Small intestine (tissue), 7 donors: ENCODE measurements at regions not wholly inside any gene's neighbourhood (a gene's known extent, or its start where the extent isn't known, plus 50 kb on each side); places are given as distances from the start of the nearest gene placed in this dataset.
"Not testable (repeated sequence)": the region's sequence is repeated elsewhere in the genome, so short reads cannot be mapped to it uniquely, and the experiment has no call there.

Experiments
- DNase-seq, 2 donors: peaks; one replicate each; pipeline versions ENCODE4 v3.0.0 to v3.0.0-alpha.2; 2013
- FAIRE-seq: peaks from 2 replicates; lab custom pipeline; 2012; peaks lifted over from hg19 to GRCh38; lab: Jason Lieb, UNC
- H3K27ac ChIP-seq, 3 donors: one replicate each; pipeline ENCODE4 v1.5.1; 2013; ENCODE audit warnings: low read length in 2 of 3, mild to moderate bottlenecking in 2 of 3, control low read depth in 1 of 3, inconsistent platforms in 1 of 3, low read depth in 1 of 3, moderate library complexity in 1 of 3
- H3K27me3 ChIP-seq, 3 donors: one replicate each; pipeline ENCODE4 v1.6.1; 2013; ENCODE audit warnings: low read length in 3 of 3, inconsistent platforms in 1 of 3; ENCODE audit not compliant: control insufficient read depth in 3 of 3, insufficient read depth in 3 of 3
- H3K36me3 ChIP-seq, 3 donors: one replicate each; pipeline ENCODE4 v1.6.1; 2013; ENCODE audit warnings: low read length in 3 of 3, inconsistent platforms in 1 of 3, low read depth in 1 of 3, mild to moderate bottlenecking in 1 of 3, moderate library complexity in 1 of 3; ENCODE audit not compliant: control insufficient read depth in 3 of 3, insufficient read depth in 2 of 3
- H3K4me1 ChIP-seq, 3 donors: one replicate each; pipeline ENCODE4 v1.6.1; 2013; ENCODE audit warnings: low read length in 2 of 3, inconsistent platforms in 1 of 3, low read depth in 1 of 3, mild to moderate bottlenecking in 1 of 3, moderate library complexity in 1 of 3; ENCODE audit not compliant: control insufficient read depth in 3 of 3, insufficient read depth in 2 of 3
- H3K4me3 ChIP-seq, 3 donors: one replicate each; pipeline ENCODE4 v1.5.1; 2013; ENCODE audit warnings: low read length in 3 of 3, control low read depth in 1 of 3, inconsistent platforms in 1 of 3, low read depth in 1 of 3, mild to moderate bottlenecking in 1 of 3, moderate library complexity in 1 of 3
- H3K9me3 ChIP-seq, 2 donors: one replicate each; pipeline ENCODE4 v1.6.1; 2013; ENCODE audit warnings: low read depth in 1 of 2, low read length in 1 of 2; ENCODE audit not compliant: control insufficient read depth in 2 of 2, insufficient read depth in 1 of 2
- WGBS, 3 donors: extraction: QIAGEN DNeasy Blood & Tissue Kit; methylation state at CpG; one replicate each; pipeline ENCODE4 v1.1.7; 2013; 5-methylcytosine and 5-hydroxymethylcytosine counted together
- donor health status: healthy with polysubstance abuse.
- donor health status: control.
- donor health status: control.
- donor health status: Bipolar disorder and iron deficiency.
- donor health status: healthy.

GRCh38 chr15:62244762-62245161 is 79.7 kb upstream of the C2CD4B start:
- H3K27ac ChIP-seq, result no peak overlapping the region
- H3K9me3 ChIP-seq, result no peaks in the 10 kb centered on the region
- FAIRE-seq (no peak), DNase-seq (no peak)
- no peak overlapping the region for H3K4me3 ChIP-seq
- 63 to 77% (median 77%) methylated on average over 6 of the region's 6 CpGs for WGBS, 3 donors
- no peaks in the 10 kb centered on the region for H3K27me3 ChIP-seq
- no peaks in the 10 kb centered on the region for H3K36me3 ChIP-seq
- no peaks in the 10 kb centered on the region for H3K4me1 ChIP-seq

GRCh38 chr15:62248277-62248984 is 83.3 kb upstream of the C2CD4B start:
- FAIRE-seq, result no peak

GRCh38 chr15:62249501-62249900 is 84.4 kb upstream of the C2CD4B start:
- FAIRE-seq, result no peak

More at GRCh38 chr15:62248277-62248984, 83.3 kb upstream of the C2CD4B start:
- H3K9me3 ChIP-seq, result no peaks in the 10 kb centered on the region
- no peaks in the 10 kb centered on the region for H3K36me3 ChIP-seq
- 86 to 96% (median 89%) methylated on average over 8 of the region's 8 CpGs for WGBS, 3 donors
- no peak overlapping the region for H3K4me3 ChIP-seq
- no peak for DNase-seq
- H3K27me3 ChIP-seq, result no peaks in the 10 kb centered on the region
- no peaks in the 10 kb centered on the region for H3K4me1 ChIP-seq
- no peak overlapping the region for H3K27ac ChIP-seq

GRCh38 chr15:62250186-62250585 is 85.1 kb upstream of the C2CD4B start:
- H3K36me3 ChIP-seq, result no peaks in the 10 kb centered on the region
- no peaks in the 10 kb centered on the region for H3K4me1 ChIP-seq
- H3K9me3 ChIP-seq, result no peaks in the 10 kb centered on the region
- no peak overlapping the region for H3K27ac ChIP-seq
- DNase-seq (no peak), FAIRE-seq (no peak)
- 88 to 94% (median 93%) methylated on average over 8 of the region's 8 CpGs for WGBS, 3 donors
- H3K4me3 ChIP-seq, result no peak overlapping the region
- H3K27me3 ChIP-seq, result no peaks in the 10 kb centered on the region

More at GRCh38 chr15:62249501-62249900, 84.4 kb upstream of the C2CD4B start:
- H3K27me3 ChIP-seq, result no peaks in the 10 kb centered on the region
- 63 to 85% (median 75%) methylated on average over 4 of the region's 4 CpGs for WGBS, 3 donors
- H3K4me3 ChIP-seq, result no peak overlapping the region
- no peaks in the 10 kb centered on the region for H3K36me3 ChIP-seq
- no peak for DNase-seq
- H3K4me1 ChIP-seq, result no peaks in the 10 kb centered on the region
- H3K27ac ChIP-seq, result no peak overlapping the region
- no peaks in the 10 kb centered on the region for H3K9me3 ChIP-seq

GRCh38 chr15:62250978-62251377 is 85.9 kb upstream of the C2CD4B start:
- 89 to 93% (median 91%) methylated on average over 6 of the region's 6 CpGs for WGBS, 3 donors
- FAIRE-seq, result no peak
- DNase-seq, result no peak

GRCh38 chr15:62253294-62253693 is 88.2 kb upstream of the C2CD4B start:
- no peaks in the 10 kb centered on the region for H3K27me3 ChIP-seq
- 60 to 70% (median 65%) methylated on average over 5 of the region's 5 CpGs for WGBS, 3 donors
- no peaks in the 10 kb centered on the region for H3K4me1 ChIP-seq
- H3K36me3 ChIP-seq, result no peaks in the 10 kb centered on the region
- H3K27ac ChIP-seq, result no peak overlapping the region
- no peak overlapping the region for H3K4me3 ChIP-seq
- DNase-seq (peak in 1 of 2 donors; percentile 12), FAIRE-seq (no peak)
- peaks cover 0 to 11% of the 10 kb centered on the region in 2 donors for H3K9me3 ChIP-seq

More at GRCh38 chr15:62250978-62251377, 85.9 kb upstream of the C2CD4B start:
- no peak overlapping the region for H3K27ac ChIP-seq
- no peaks in the 10 kb centered on the region for H3K36me3 ChIP-seq
- no peaks in the 10 kb centered on the region for H3K27me3 ChIP-seq
- H3K4me3 ChIP-seq, result no peak overlapping the region
- peaks cover 0 to 7% of the 10 kb centered on the region in 2 donors for H3K9me3 ChIP-seq
- H3K4me1 ChIP-seq, result no peaks in the 10 kb centered on the region

- Histone ChIP-seq H3K27ac (no peak overlapping the region), H3K27me3 (no peaks in the 10 kb centered on the region), H3K4me1 (no peaks in the 10 kb centered on the region), H3K9me3 (peaks cover 0 to 13% of the 10 kb centered on the region in 2 donors), H3K4me3 (no peak overlapping the region), H3K36me3 (no peaks in the 10 kb centered on the region)
- FAIRE-seq (no peak), DNase-seq (peak; percentile 62 to 74)
- 34 to 40% (median 35%) methylated on average over 11 of the region's 11 CpGs for WGBS, 3 donors
Measured at GRCh38 chr15:62254137-62254934, 89.3 kb upstream of the C2CD4B start.

- H3K4me3 ChIP-seq, H3K27ac ChIP-seq, H3K27me3 ChIP-seq, FAIRE-seq, DNase-seq, H3K36me3 ChIP-seq, H3K4me1 ChIP-seq: not testable (repeated sequence)
- 92 to 100% (median 93%) methylated on average over 2 of the region's 2 CpGs for WGBS, 3 donors
- H3K9me3 ChIP-seq, result peaks cover 0 to 30% of the 10 kb centered on the region in 2 donors
Measured at GRCh38 chr15:62256430-62256829, 91.3 kb upstream of the C2CD4B start.
